A549 (cell line): ENCODE measurements at regions not wholly inside any gene's neighbourhood (a gene's known extent, or its start where the extent isn't known, plus 50 kb on each side); places are given as distances from the start of the nearest gene placed in this dataset.

Experiments used
- MYC ChIP-seq: IDR thresholded peaks from 2 replicates; pipeline ENCODE4 v1.6.1; 2012; ENCODE audit warnings: mild to moderate bottlenecking, inconsistent platforms, low read length, improper control_type of control experiment, borderline replicate concordance
- TF ChIP-seq, protein P1 (sequence below): fragments of >200 bp; sonication (Bioruptor Twin); formaldehyde crosslinking; IDR thresholded peaks from 3 replicates; pipeline ENCODE4 v1.5.1; 2016

DNA sequence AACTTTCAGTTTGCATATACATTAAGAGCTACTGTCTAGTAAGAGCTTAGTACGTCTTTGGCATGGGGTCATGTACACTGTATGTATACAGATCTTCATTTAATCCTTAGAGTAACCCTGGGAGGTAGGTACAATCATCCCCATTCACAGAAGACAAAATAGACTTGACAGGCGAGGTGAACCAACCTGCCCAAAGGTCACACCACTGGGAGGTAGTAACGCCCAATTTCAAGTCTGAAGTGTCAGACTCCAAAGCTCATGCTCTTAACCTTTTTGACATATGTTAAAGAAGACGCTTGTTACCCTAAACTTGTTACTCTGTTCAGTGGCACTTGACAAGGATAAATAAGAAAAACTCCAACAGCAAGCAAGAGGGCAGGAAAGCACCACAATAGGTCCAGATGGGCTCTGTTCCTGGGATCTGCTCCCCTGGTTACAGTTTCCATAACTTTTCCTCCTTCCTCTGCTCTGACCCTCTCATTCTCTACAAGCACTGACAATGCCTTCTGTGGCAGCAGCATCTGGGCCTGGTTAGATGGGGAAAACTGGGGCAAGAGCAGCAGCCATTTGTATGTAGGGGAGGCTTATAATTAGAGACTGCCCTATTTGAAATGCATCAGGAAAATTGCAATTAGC lies 64.7 kb upstream of the SERTAD2 start:
- TF ChIP-seq MYC, result no peak
- TF ChIP-seq, protein P1, sequence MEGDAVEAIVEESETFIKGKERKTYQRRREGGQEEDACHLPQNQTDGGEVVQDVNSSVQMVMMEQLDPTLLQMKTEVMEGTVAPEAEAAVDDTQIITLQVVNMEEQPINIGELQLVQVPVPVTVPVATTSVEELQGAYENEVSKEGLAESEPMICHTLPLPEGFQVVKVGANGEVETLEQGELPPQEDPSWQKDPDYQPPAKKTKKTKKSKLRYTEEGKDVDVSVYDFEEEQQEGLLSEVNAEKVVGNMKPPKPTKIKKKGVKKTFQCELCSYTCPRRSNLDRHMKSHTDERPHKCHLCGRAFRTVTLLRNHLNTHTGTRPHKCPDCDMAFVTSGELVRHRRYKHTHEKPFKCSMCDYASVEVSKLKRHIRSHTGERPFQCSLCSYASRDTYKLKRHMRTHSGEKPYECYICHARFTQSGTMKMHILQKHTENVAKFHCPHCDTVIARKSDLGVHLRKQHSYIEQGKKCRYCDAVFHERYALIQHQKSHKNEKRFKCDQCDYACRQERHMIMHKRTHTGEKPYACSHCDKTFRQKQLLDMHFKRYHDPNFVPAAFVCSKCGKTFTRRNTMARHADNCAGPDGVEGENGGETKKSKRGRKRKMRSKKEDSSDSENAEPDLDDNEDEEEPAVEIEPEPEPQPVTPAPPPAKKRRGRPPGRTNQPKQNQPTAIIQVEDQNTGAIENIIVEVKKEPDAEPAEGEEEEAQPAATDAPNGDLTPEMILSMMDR, result no peak
